Transverse colon (tissue), 4 donors: ENCODE measurements at regions not wholly inside any gene's neighbourhood (a gene's known extent, or its start where the extent isn't known, plus 50 kb on each side); places are given as distances from the start of the nearest gene placed in this dataset.
"Not testable (repeated sequence)": the region's sequence is repeated elsewhere in the genome, so short reads cannot be mapped to it uniquely, and the experiment has no call there.

Experiments used
- DNase-seq: peaks from one replicate; pipeline ENCODE4 v3.0.0-alpha.2; 2019
- H3K27ac ChIP-seq, 4 donors: fragments of 200-600 bp; sonication (generic); 2 replicates each; pipeline ENCODE4 v1.5.1; 2016 to 2018; ENCODE audit warnings: inconsistent platforms in 4 of 4
- H3K27me3 ChIP-seq: fragments of 200-600 bp; sonication (generic); 2 replicates; pipeline ENCODE4 v1.5.1; 2017; ENCODE audit warnings: inconsistent platforms
- H3K36me3 ChIP-seq, 4 donors: fragments of 200-600 bp; sonication (generic); 2 replicates each; pipeline ENCODE4 v1.5.1; 2017 to 2019; ENCODE audit warnings: inconsistent platforms in 4 of 4
- H3K4me1 ChIP-seq, 4 donors: fragments of 200-600 bp; sonication (generic); 2 replicates each; pipeline ENCODE4 v1.5.1; 2017 to 2020; ENCODE audit warnings: inconsistent platforms in 4 of 4
- H3K4me3 ChIP-seq, 4 donors: fragments of 200-600 bp; sonication (generic); 1 replicate in 1 of 4; 2 replicates in 3 of 4; pipeline versions ENCODE4 v1.5.1 to v1.6.1; 2017 to 2019; ENCODE audit warnings: inconsistent platforms in 4 of 4
- H3K9me3 ChIP-seq, 2 donors: fragments of 200-600 bp; sonication (generic); 2 replicates each; pipeline ENCODE4 v1.5.1; 2017 to 2019; ENCODE audit warnings: inconsistent platforms in 2 of 2
- CTCF ChIP-seq, 5 experiments: fragments of 200-600 bp in 3 of 5; fragments of 450-650 bp in 2 of 5; sonication (generic) in 3 of 5; IDR thresholded peaks; 1 replicate in 2 of 5; 2 replicates in 3 of 5; pipeline ENCODE4 v1.5.1; 2016 to 2017; ENCODE audit warnings: antibody characterized with exemption in 5 of 5, inconsistent platforms in 3 of 5, mild to moderate bottlenecking in 2 of 5, moderate library complexity in 1 of 5
- EP300 ChIP-seq: sonication (generic); formaldehyde crosslinking; IDR thresholded peaks from one replicate; pipeline ENCODE4 v1.6.1; 2017; ENCODE audit warnings: antibody characterized with exemption, low read depth
- POLR2A ChIP-seq: fragments of 450-650 bp; IDR thresholded peaks from one replicate; pipeline ENCODE4 v1.6.1; 2016; ENCODE audit warnings: antibody characterized with exemption, mild to moderate bottlenecking, moderate library complexity
- POLR2AphosphoS5 ChIP-seq, 3 donors: sonication (generic); formaldehyde crosslinking; IDR thresholded peaks; one replicate each; pipeline ENCODE4 v1.6.1; 2016; ENCODE audit warnings: antibody characterized with exemption in 3 of 3
- WGBS, 2 donors: methylation state at CpG; one replicate each; pipeline ENCODE4 v1.1.5; 2018; ENCODE audit warnings: low coverage in 1 of 2; 5-methylcytosine and 5-hydroxymethylcytosine counted together
- in situ Hi-C, 4 donors: fragments of 200-750 bp; cut with MboI; loops; one replicate each; pipeline versions ENCODE4 v1.15.0 to v1.15.1; 2017; ENCODE audit warnings: low sequenced_read_pairs in 3 of 4, low pct_ligation_motif_present in 1 of 4, low pct_unique_long_range_greater_than_20kb in 1 of 4
- intact Hi-C: fragments of 100-400 bp; cut with DNase I; formaldehyde crosslinking; loops from one replicate; pipeline ENCODE4 v1.15.1; 2023; ENCODE audit warnings: low total_unique reads

DNA sequence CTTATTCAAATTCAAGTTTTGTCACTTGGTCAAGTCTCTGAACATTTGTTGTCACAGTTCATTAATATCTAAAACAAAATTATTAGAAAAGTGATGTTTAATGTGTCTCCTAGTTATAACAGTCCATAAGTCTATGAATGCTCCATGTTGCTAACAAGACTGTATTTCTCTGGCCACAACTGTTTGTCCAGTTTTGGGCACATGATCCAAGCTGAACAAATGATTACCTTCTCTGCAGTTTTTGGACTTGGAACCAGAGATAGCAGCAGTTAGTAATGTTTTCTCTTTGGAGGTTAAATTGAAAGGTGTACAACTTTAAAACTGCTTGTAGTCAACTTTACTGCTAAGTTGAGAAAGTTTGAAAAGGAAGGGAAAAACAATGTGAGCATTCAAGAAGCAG, 84.7 kb upstream of the NOX4 start:
- DNase-seq, intact Hi-C loops, H3K9me3 ChIP-seq: not testable (repeated sequence)

DNA sequence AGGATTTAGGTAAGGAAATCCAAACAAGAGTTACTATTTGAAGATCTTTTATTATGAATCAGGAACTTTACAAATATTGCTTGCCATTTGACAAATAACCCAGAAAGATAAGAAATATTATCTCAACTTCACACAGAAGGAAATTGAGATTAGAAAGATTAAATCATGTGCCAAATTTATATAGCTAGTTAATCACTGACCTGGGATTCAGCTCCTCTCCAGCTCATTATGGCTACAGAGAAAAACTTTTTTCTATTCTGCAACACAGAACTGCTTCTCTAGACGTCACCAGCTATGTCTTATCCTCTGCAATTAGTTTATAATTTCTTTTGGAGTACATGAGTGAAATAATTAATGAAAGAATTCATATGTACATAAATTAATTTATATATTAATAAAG, 86.3 kb upstream of the NOX4 start:
- whole genome bisulfite sequencing, 2 donors: 38 to 40% methylated on average over 1 of the region's 1 CpG
- H3K36me3 ChIP-seq, H3K9me3 ChIP-seq, in situ Hi-C loops, H3K27me3 ChIP-seq, DNase-seq, intact Hi-C loops, H3K27ac ChIP-seq, H3K4me3 ChIP-seq: not testable (repeated sequence)
- peaks cover 0 to 11% (median 2%) of the 10 kb centered on the region in 4 donors for H3K4me1 ChIP-seq

More for the DNA sequence above, 84.7 kb upstream of the NOX4 start:
- H3K27ac ChIP-seq, H3K27me3 ChIP-seq, H3K4me3 ChIP-seq, H3K36me3 ChIP-seq, in situ Hi-C loops: not testable (repeated sequence)
- H3K4me1 ChIP-seq: peaks cover 0 to 11% (median 2%) of the 10 kb centered on the region in 4 donors

GRCh38 chr11:89583580-89583979, 92.4 kb upstream of the NOX4 start:
- H3K4me1 ChIP-seq: peaks cover 0 to 5% (median 0%) of the 10 kb centered on the region in 4 donors
- H3K27ac ChIP-seq: no peak overlapping the region
- DNase-seq: no peak
- intact Hi-C loops: no loop called here
- H3K9me3 ChIP-seq: no peaks in the 10 kb centered on the region
- in situ Hi-C loops: no loop called here
- H3K4me3 ChIP-seq: no peak overlapping the region
- no peaks in the 10 kb centered on the region for H3K36me3 ChIP-seq
- no peak for TF ChIP-seq CTCF (IDR thresholded peaks at IDR 0.05)
- TF ChIP-seq POLR2AphosphoS5 (IDR thresholded peaks at IDR 0.05): no peak
- TF ChIP-seq POLR2A: no peak
- no peak for TF ChIP-seq EP300
- H3K27me3 ChIP-seq: no peaks in the 10 kb centered on the region
- 30 to 44% methylated on average over 2 of the region's 2 CpGs for WGBS, 2 donors

DNA sequence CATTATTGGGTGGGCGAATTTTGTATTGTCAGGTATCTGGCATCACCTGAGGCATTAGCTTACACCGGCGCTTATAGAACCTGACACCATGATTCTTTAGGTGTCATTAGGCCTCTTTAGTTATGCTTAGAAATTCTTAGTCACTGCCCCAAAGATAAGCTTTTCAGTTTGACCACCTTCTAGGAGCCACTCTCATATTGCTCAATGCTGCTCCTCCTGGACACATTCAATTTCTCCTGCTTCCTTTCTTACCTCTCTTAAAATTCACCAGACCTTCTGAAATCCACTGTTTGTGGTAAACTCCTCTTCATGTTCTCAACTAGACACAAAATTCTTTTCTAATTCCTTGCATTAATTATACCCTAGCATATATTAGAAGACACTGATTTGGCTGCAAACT, 93.9 kb upstream of the NOX4 start:
- H3K27me3 ChIP-seq, in situ Hi-C loops, H3K9me3 ChIP-seq, intact Hi-C loops, H3K4me3 ChIP-seq, H3K4me1 ChIP-seq, DNase-seq, H3K36me3 ChIP-seq, H3K27ac ChIP-seq: not testable (repeated sequence)
- 95 to 96% methylated on average over 3 of the region's 3 CpGs for WGBS, 2 donors

GRCh38 chr11:89585471-89585870, 94.3 kb upstream of the NOX4 start:
- intact Hi-C loops, H3K9me3 ChIP-seq, H3K4me3 ChIP-seq, H3K4me1 ChIP-seq, H3K36me3 ChIP-seq, H3K27ac ChIP-seq, in situ Hi-C loops, DNase-seq, H3K27me3 ChIP-seq: not testable (repeated sequence)
- 48 to 57% methylated on average over 2 of the region's 2 CpGs for WGBS, 2 donors

DNA sequence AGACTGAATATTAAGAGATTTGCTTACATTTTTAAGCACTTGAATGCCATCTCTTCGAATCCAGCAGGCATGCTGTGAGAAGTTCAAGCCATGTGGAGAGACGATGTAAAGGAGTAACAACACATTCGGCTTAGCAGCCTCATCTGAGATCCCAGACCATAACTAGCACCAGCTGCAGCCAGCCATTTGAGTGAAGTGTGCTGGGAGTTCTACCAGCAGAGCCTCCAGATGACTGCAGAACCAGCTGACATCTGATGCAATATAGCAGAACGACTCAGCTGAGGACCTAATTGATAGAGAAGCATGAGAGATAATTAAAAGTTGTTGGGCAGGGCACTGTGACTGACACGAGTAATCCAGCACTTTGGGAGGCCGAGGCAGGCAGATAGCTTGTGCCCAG, 98.2 kb upstream of the NOX4 start:
- intact Hi-C loops, H3K36me3 ChIP-seq, in situ Hi-C loops, H3K27me3 ChIP-seq, H3K27ac ChIP-seq, DNase-seq, H3K4me3 ChIP-seq, H3K4me1 ChIP-seq, H3K9me3 ChIP-seq: not testable (repeated sequence)
- WGBS, 2 donors: 74 to 80% methylated on average over 1 to 6 of the region's 6 CpGs

DNA sequence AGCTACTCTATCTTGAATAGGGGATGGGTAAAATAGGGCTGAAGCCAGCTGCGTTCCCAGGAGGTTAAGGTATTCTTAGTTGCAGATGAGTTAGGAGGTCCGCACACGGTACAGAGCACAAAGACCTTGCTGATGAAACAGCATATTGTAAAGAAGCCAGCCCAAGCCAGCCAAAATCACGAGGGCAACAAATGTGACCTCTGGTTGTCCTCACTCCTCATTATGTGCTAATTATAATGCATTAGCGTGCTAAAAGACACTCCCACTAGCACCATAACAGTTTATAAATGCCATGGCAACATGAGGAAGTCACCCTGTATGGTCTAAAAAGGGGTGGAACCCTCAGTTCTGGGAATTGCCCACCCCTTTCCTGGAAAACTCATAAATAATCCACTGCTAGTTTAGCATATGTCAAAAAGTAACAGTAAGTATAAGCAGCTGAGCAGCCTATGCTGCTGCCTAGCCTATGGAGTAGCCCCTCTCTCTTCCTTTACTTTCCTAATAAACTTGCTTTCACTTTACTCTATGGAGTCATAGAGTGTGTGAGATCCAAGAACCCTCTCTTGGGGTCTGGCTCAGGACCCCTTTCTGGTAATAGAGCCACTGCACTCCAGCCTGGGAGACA, 98.9 kb upstream of the NOX4 start:
- H3K27me3 ChIP-seq, H3K27ac ChIP-seq, H3K4me3 ChIP-seq, in situ Hi-C loops, H3K4me1 ChIP-seq, H3K9me3 ChIP-seq, intact Hi-C loops, H3K36me3 ChIP-seq, DNase-seq: not testable (repeated sequence)
- 64 to 90% methylated on average over 4 to 5 of the region's 5 CpGs for WGBS, 2 donors

DNA sequence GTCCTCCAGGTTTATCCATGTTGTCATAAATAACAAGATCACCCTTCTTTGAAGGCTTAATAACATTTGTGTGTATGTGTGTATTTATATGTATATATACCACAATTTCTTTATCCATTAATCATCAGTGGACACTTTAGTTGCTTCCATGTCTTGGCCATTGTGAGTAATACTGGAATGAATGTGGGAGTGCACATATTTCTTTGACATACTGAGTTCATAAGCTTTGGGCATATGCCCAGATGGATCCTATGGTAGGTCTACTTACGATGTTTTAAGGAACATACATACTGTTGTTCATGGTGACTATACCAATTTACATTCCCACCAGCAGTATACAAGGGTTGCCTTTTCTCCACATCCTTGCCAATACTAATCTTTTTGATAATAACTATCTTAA, 108.8 kb upstream of the TRIM77 start:
- 79 to 100% methylated on average over 1 of the region's 1 CpG for WGBS, 2 donors
- H3K36me3 ChIP-seq, intact Hi-C loops, in situ Hi-C loops, H3K9me3 ChIP-seq, H3K27ac ChIP-seq, H3K27me3 ChIP-seq, H3K4me3 ChIP-seq, H3K4me1 ChIP-seq, DNase-seq: not testable (repeated sequence)
